ENCODE measurements at regions not wholly inside any gene's neighbourhood (a gene's known extent, or its start where the extent isn't known, plus 50 kb on each side); places are given as distances from the start of the nearest gene placed in this dataset.
A peak's percentile ranks its signal among the peaks of the same experiment; 100 is the strongest.

DNA sequence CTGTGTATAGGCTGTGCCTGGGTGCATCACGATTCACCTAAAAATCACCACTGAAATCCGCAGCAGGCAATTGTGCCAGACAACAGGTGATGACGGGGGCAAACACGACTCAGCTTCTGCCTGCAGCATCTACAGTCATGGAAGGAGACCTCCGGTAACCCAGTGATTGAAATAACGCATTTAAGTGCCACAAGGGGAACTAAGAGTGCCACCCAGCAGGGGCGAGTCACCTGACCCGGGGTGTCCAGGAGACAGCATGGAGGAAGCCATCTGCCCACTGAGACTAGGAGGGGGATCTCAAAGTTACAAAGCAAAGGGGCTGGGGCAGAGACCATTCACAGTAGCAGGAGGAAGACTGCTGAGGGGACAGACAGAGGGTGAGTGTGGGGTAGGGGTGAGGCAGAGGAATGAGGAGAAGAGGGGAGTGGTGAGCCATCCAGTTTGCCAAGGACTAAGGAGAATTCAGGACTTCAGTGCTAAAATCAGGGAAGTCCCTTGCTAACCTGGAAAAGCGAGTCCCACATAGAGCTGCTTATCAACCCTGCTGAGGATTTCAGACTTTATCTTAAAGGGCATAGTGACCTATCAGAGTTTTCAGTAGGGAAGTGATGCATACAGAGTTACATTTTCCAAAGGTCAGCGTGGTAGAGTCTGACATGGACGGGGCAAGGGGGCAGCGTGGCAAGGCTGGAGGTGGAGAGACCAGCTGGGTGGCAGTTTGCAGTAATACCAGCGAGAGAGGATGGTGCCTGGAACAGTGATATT lies 256.7 kb upstream of the HES1 start:
- no peak for DNase-seq

DNA sequence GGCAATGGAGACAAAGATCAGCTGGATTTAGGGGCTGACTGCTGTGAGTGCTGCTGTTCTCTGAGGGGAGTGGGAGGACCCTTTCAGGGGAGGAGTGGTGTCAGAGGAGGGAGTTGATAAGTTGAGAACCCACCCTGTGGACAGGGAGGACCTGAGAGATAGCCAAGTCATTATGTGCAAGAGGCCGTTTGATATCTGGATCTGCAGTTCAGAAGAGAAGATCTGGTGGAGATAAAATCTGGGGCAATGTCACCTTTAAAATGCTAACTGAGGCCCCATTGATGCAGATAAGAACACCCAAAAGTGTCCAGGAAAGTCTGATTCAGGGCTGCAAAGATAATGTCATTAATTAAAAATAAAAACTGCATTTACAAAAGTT lies 256.1 kb upstream of the HES1 start:
- DNase-seq: no peak

DNA sequence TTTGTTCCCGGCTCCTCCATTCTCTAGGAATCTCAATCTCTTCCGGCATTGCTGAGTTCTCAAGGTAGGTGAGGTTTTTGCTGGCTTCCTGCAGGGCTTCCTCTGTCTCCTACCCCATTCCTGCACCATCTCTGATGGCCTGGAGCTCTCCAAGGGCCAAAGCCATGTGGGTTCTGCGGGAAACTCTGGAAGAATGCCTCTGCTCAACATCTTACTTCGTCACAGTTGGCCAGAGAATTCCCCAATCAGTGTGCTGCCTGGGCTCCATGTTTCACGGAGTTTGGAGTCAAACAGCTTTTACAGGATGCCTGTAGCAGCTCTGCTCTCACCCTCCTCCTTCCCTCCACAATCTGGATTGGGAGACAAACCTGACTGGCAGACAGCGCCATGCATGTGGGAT lies 253.9 kb upstream of the HES1 start:
- no peak for DNase-seq

DNA sequence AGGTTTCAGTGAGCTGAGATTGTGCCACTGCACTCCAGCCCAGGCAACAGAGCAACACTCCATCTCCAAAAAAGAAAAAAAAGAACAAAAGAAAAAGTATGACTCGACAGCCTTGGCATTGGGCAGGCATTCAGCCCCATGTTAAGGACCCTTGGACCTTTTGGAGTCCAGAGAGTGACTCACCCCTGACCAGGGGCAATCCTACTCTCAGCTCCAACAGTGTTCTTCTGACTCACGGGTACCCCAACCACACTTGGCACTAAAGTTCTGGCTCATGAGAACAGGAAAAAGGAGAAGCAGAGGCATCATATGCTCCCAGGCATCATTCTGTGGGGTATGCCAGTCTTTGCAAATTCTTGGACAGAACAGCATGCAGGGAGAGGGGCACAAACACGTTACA lies 252.4 kb upstream of the HES1 start:
- DNase-seq: no peak

DNA sequence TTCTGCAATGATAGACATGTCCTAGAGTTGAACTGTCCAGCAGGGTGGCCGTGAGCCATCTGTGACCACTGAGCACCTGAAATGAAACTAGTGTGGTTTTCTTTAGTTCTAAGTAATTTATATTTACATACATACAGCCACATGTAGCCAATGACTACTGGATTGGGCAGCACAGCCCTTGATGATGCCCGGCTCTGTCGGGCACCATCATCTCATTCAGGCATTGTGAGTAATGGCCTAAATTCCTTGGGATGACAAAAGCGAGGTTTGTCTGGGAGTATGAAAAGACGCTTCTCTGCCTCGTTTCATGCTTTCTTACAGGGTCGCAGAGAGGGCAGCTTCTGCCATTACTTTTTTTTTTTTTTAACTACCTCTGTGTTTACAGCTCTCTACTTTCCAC lies 251.9 kb upstream of the HES1 start:
- DNase-seq: no peak

DNA sequence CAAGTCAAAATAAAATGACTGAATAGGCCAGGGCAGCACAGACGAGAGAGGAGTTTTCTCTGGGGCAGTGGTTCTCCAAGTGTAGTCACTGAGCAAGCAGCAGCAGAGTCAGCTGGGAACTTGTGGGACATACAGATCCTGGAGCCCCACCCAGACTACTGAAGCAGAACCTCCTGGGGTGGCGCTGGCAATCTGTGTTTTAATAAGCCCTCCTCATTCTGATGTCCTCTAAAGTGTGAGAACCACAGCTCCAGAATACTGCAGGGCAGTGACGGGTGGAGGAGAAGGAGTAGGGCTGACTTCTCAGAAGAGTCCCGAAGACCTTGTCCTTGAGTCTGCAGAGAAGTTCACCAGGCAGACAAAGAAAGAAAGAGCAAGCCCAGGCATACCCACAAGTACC lies 251.3 kb upstream of the HES1 start:
- no peak for DNase-seq

DNA sequence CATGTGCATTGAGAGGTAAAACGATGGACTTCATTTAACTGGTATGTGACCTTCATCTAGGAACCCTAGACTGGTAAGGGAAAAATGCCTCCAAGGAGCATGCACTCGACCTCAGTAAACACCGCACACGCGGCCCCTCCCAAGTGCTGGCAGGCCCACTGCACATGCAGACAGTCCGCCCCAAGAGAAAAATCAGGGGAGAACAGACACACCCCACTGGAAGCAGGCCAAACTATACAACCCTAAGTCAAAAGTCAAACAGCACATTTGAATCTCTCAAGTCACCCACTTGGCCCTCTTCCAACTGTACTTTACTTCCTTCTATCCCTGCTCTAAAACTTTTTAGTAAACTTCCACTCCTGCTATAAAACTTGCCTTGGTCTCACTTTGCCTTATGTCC lies 250.1 kb upstream of the HES1 start:
- no peak for DNase-seq

DNA sequence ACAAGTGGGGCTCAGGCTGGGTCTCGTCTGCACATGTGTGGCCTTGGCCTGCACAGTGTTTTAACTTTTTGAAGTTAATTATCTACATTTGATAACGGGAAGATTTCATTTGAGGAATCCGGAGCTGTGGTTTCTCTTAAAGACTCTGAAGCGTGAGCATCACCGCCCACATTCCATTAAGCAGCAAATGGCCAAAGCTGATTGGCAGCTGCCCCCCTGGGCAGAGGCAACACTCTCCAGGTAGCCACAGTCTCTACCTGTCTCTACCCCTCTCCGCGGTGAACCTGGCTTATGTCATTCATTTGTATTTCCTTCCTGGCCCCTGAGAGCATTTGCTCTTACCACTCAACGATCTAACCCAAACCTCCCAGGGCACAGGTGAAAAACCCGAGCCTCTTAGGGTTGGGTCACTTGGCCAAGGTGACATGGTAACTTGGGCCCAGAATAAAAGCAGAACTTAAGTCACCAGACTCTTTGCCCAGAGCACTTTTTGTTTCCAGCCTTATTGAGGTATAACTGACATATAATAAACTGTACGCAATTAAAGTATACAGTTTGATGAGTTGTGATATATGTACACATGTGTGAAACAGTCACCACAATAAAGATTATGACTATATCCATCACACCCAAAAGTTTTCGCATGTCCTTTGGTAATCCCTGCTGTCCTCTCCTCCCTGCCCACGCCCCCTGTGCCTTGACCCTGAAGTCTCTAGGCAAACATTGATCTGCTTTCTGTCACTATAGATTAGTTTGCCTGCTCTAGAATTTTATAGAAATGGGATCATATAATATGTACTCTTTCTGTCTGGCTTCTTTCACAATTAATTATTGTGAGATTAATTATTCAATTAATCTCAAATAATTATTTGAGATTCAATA lies 245.7 kb upstream of the HES1 start:
- no peak for DNase-seq

DNA sequence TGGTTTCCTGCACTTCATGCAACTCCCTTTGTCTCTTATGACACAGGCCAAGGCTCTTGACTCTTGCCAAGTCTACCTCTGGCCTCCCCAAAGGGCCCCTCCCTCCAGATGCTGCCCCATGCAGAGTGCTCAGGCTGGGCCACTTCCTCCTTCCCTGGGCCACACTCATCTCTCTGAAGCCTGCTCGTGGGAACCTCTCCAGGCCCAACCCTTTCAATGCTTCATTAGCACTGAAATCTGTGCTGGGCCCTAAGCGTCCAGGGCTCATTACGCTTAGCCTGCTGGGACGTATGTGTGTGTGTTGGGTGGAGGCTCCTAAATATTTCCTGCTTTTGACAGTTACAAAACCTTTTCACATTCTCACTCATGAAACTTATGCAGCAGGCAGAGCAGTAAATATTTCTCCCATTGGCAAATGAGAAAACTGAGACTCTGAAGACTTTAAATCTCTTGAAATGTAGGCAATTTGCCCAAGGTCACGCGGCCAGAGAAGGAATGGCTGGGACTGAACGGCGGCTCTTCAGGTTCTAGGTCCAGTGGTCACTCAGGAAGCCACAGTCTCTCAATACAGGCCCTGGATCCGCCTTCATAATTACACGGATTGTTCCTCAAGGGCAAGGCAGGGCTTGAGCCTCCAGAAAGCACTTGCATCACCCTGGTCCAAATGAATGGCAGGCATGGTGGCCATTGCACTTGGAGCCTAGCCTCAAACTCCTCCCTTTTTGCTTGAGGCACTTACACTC lies 241.7 kb upstream of the HES1 start:
- DNase-seq: peak in 1 of 2 experiments; percentile 36

DNA sequence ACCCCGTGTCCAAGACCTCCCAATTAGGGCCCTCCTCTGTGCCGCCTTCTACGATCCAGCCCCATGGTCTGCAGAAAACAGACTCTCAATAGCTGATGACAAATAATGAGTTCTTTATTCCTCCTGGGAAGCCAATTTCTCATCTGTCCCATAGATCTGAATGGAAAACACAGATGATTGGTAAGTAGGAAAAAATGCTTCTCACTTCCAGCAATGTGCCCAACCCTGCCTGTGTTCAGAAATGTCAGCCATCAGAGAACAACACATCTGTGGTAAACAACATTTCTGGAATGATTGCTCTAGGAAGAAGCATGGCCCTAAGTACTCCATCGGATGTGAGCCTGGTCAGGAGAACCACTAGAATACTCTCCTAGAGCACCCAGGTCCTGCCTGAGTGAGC lies 240.5 kb upstream of the HES1 start:
- no peak for DNase-seq

DNA sequence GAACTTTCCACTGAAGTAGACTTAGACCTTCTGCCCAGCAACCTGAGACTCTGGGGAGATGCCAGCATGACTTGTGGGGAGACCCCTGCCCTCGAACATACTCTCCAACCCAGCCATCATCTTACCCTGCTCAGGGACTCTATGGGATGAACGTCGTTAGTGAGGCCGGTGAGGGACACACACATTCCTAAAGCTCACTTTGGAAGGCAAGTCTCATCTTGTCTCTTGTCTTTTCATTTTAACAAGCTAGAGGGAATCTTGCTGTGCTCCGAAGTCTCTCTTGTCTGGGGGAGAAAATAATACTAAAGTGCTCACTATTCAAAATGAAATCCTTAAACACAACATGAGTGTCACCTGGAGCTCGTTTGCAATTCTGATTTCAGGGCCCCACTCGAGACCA lies 239.5 kb upstream of the HES1 start:
- DNase-seq: no peak

DNA sequence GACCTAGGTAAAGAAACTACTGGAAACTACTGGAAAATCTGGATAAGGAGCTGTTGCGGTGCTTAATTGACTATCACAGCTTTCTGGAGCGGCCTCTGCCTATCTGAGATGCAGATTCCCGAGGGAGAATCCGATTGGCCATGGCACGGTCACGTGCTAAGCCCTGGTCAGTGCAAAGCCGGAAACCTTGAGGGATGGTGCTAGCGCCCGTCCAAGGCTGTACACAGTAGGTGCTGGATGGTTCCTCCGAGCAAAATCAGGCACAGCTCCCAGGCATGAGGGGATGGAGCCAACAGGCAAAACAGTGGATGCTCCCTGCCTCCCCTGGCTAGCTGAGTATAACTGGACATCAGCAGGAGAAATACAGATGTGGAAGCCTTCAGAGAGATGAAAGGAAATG lies 238.7 kb upstream of the HES1 start:
- DNase-seq: no peak

DNA sequence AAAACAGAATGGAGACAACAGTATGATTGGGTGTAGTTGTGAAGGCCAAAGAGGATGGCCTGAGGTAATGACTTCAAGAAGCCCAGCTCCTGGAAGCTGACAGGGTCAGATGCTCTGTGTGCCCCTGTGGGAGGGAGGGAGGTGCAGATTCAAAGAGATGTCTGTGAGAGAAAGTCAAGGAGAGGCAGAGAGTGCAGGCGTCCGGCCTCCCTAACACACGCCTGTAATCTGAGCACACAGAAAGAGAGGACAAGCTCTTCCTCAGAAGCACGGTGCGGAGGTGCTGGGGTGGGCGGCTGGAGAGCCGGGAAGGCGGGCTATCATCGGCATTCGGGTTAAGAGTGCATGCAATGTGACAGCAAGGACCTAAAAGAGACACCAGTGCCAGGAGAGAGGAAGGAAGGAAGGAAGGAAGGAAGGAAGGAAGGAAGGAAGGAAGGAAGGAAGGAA lies 238.2 kb upstream of the HES1 start:
- DNase-seq: no peak

DNA sequence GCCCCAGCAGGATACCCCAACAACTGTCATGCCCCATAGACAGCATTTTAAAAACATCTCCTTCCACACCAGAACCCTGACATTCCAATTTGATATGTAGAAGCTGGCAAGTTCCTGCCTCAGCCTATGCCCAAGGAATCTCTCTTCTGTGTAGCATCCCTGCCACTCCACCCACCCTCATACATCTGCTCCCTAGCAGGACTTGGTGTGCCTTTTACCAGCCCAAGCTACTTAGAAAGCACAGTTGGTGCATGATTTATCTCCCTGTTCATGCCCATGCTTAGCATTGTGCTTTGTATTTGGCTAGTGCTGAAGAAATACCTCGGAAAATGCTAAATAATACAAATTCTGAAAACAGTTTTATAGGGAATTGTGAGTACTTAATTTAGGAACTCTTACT lies 236.9 kb upstream of the HES1 start:
- no peak for DNase-seq

DNA sequence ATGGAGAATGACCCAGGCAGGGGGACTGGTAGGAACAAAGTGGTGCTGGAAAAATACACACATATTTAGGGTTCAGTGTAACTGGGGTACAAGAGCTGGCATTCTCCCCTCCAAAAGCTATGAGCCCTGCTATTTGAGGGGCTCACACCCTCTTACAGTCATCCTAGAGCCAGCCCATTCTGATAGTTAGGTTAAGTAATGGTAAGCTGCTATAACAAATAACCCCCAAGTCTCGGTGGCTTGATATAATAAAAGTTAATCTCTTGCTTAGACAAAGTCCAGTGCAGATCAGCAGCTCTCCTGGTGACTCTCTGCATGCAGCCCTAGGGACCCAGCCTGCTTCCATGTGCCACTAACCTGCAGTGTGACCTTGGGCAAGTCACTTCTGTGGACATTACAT lies 234.9 kb upstream of the HES1 start:
- no peak for DNase-seq

DNA sequence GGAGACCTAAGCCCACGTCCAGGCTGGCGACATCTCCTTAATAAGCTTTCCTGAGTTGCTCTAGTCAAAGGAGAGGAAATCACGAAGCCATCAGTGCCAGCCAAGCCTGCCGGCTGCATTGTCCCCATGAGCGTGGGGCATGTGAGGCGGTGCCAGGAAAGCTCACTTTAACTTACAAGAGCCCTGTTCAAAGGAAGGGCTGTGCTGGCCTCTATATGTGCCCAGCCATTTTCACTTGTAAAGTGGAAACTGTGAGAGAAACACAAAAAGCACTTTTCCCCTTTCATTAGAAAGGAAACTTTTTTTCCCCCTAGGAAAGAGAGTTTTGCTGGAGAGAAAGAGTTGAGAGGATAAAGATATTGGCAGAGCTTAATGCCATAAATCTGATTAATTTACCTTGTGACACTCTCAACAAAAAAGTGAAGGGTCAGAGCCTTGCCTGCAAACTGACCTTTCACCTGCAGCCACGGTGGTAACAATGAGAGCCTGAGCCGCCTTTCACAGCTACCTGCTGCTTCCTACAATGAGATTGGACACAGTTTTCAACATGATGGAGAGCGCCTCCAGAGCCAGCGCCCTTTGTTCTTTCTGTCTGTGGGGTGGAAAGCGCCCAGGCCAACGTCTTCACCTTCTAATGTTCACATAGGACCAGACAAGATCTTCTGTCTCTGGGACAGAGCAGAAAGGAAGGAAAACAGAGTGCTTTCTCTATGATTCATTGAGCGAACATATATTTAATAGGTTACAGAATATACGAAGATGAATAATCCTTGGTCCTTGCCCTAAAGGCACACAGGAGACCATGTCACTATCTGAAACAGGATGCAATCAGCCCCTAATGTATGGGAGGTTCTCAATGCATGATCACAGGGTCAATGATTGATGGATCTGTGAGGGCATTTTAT lies 233.1 kb upstream of the HES1 start:
- no peak for DNase-seq

DNA sequence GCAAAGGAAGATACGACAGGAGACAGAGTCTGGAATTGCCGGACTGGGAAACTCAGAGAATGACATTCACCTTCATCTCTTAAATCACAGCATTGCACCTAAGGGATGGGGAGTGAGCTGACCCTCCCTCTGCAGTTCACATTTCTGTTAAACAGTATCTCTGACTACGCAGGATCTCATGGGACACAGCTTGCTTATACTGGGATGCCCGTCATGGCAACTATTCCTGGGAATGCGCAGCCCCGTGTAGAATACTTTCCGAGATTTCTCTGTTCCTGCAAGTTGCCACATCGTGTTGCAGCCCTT lies 232.5 kb upstream of the HES1 start:
- DNase-seq: no peak

DNA sequence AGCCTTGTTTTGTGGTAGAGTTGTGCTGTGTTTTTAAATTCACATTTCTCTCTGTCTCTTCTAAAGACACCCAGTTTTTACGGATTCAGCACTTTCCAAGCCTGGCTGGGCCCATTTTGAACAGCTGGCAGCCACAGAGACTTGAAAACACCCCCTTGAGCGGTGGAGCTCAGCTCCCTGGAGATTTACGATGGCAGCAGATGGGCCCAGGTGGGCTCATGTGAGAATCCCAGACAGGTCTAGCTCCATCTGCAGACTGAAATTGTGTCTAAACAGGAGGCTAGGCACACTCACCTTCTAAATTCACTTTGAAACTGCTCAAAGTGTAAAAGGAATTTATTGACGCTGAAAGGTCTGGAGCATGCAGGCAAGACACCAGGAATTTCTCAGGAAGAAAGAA lies 232.0 kb upstream of the HES1 start:
- no peak for DNase-seq

DNA sequence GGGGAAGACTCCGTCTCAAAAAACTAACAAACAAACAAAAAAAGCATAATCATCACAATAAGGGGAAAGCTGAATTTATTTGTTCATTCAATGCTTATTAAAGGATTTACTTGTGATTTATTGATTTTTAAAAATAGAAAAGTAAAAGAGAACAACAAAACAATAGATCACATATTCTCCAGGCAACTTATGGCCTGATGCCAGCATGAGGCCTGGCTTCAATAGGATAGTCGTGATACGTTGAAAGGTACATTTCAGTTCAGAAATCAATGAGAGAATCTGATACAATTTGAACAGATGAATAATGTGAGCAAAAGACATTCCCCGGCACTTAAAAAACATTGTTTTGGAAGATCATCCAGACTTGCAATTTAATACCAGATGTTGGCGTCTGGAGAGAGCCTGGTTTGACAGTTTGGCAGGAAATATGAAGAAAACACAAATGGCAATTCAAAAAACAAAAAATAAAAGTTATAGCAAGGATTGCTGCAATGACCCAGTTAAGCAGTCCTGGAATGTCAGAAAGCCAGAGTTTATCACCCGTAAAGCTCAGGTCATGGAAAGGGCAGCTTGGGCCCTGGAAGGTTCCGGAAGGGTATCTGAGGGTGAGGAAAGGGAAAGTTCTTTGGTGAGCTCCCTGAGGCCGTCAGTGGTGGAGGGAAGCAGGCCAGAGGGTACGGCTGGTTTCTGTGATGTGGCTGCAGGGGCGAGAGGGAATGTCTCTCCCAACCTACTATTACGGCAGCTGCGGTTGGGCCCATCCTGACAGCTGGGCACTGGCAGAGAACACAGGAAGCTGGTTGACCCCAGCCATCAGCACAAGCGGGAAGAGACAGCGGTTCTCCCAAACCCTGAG lies 230.2 kb upstream of the HES1 start:
- no peak for DNase-seq

DNA sequence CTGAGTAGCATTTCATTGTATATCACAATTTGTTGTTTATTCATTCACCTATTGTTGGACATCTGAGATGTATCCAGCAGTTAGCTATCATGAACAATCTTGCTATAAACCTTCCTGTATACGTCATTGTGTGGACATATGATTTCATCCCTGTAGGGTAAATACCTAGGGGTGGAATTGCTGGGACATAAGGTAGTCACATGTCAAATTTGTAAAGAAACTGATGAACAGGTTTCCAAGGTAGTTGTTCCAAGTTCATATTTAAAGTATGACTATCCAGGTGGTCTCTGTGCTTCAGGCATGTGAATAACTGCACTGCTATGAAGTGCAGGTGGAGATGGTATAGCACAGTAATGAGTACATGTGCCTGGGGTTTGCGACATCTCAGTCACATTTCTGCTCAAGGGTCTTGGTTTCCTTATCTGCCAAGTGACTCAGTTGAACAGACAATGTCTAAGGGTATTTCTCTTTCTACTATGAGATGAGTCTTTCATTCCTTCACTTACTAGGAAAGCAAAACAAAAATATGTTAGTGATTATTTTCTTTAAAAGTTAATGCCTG lies 229.0 kb upstream of the HES1 start:
- no peak for DNase-seq

DNA sequence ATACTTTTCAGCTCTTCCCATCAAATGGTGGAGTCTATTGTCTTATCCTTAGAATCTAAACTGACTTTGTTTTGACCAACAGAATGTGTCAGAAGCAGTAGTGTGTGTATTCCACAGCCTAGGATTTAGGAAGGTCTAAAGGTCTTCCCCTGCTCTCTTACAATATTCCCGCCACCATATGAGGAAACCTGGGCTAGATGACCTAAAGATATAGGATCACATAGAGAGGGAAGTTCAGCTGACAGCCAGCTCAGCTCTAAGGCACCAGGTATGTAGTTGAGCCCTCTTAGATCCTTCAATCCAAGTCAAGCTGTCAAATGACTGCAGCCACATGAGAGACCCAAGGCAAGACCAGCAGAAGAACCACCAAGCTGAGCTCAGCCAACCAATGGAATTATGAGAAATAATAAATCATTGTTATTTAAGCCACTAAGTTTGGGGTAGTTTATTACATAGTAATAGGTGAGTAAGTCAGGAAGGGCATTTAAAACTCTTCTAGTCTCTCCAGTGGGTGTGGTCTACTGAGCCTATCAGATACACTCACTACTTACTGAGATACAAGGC lies 227.7 kb upstream of the HES1 start:
- no peak for DNase-seq

Measured in NCI-H446 (cell line).